NCI-H446 (cell line): ENCODE measurements at regions not wholly inside any gene's neighbourhood (a gene's known extent, or its start where the extent isn't known, plus 50 kb on each side); places are given as distances from the start of the nearest gene placed in this dataset.

Experiments used
- DNase-seq, 2 experiments: peaks; one replicate each; lab custom pipeline; 2025; lab: John Stamatoyannopoulos, UW

GRCh38 chr2:147125145-147125544, 719.7 kb upstream of the ACVR2A start:
- DNase-seq, result no peak

GRCh38 chr2:147122944-147123343, 721.9 kb upstream of the ACVR2A start:
- no peak for DNase-seq

GRCh38 chr2:147110962-147111361, 733.9 kb upstream of the ACVR2A start:
- DNase-seq, result no peak

GRCh38 chr2:147110317-147110716, 734.5 kb upstream of the ACVR2A start:
- DNase-seq, result peak; percentile 88 to 91

- DNase-seq, result no peak
These were observed 735.5 kb upstream of the ACVR2A start for GRCh38 chr2:147109291-147109690.

- peak in 1 of 2 experiments; percentile 56 for DNase-seq
These were observed 736.3 kb upstream of the ACVR2A start for GRCh38 chr2:147108548-147108947.

GRCh38 chr2:147101941-147102790, 742.7 kb upstream of the ACVR2A start:
- DNase-seq, result no peak

GRCh38 chr2:147100406-147101035, 744.3 kb upstream of the ACVR2A start:
- no peak for DNase-seq

- DNase-seq, result no peak
These were observed 745.0 kb upstream of the ACVR2A start for GRCh38 chr2:147099845-147100244.

GRCh38 chr2:147098940-147099339, 745.9 kb upstream of the ACVR2A start:
- DNase-seq, result no peak

- no peak for DNase-seq
These were observed 747.1 kb upstream of the ACVR2A start for GRCh38 chr2:147097747-147098146.

GRCh38 chr2:147096671-147097070, 748.2 kb upstream of the ACVR2A start:
- DNase-seq, result no peak

GRCh38 chr2:147095376-147095775, 749.5 kb upstream of the ACVR2A start:
- no peak for DNase-seq

GRCh38 chr2:147094077-147094476, 750.8 kb upstream of the ACVR2A start:
- DNase-seq, result no peak

- no peak for DNase-seq
These were observed 752.6 kb upstream of the ACVR2A start for GRCh38 chr2:147092266-147092665.

GRCh38 chr2:147091448-147091847, 753.4 kb upstream of the ACVR2A start:
- no peak for DNase-seq

- no peak for DNase-seq
These were observed 756.0 kb upstream of the ACVR2A start for GRCh38 chr2:147088871-147089270.

- DNase-seq, result no peak
These were observed 758.1 kb upstream of the ACVR2A start for GRCh38 chr2:147086715-147087114.

GRCh38 chr2:147083664-147084063, 761.2 kb upstream of the ACVR2A start:
- DNase-seq, result no peak

- peak; percentile 65 to 74 for DNase-seq
These were observed 761.8 kb upstream of the ACVR2A start for GRCh38 chr2:147082850-147083522.

- DNase-seq, result no peak
These were observed 763.0 kb upstream of the ACVR2A start for GRCh38 chr2:147081831-147082230.

- no peak for DNase-seq
These were observed 768.2 kb upstream of the ACVR2A start for GRCh38 chr2:147076634-147077033.

GRCh38 chr2:147068071-147068470, 776.8 kb upstream of the ACVR2A start:
- no peak for DNase-seq
